Astrocyte of the cerebellum (primary cell): ENCODE measurements at regions not wholly inside any gene's neighbourhood (a gene's known extent, or its start where the extent isn't known, plus 50 kb on each side); places are given as distances from the start of the nearest gene placed in this dataset.
"Not testable (repeated sequence)": the region's sequence is repeated elsewhere in the genome, so short reads cannot be mapped to it uniquely, and the experiment has no call there.

Experiments used
- DNase-seq: peaks from one replicate; pipeline ENCODE4 v3.0.0-alpha.2; 2011; ENCODE audit warnings: low read depth
- H3K4me3 ChIP-seq: 2 replicates; pipeline ENCODE4 v1.5.1; 2011; ENCODE audit warnings: mild to moderate bottlenecking, low read depth, low read length, moderate library complexity
- CTCF ChIP-seq: IDR thresholded peaks from 2 replicates; pipeline ENCODE4 v1.5.1; 2012; ENCODE audit warnings: low read length, low read depth, moderate library complexity, mild to moderate bottlenecking; ENCODE audit errors: missing control alignments
- in situ Hi-C: cut with HindIII; loops from 2 replicates; pipeline ENCODE4 v1.10.0; 2017; ENCODE audit warnings: low sequenced_read_pairs

GRCh38 chr14:40336846-40337245 lies 904.6 kb upstream of the FBXO33 start:
- DNase-seq: no peak
- H3K4me3 ChIP-seq: no peak overlapping the region
- TF ChIP-seq CTCF: no peak
- in situ Hi-C loops: no loop called here

GRCh38 chr14:40326519-40326918 lies 894.3 kb upstream of the FBXO33 start:
- H3K4me3 ChIP-seq, DNase-seq, in situ Hi-C loops: not testable (repeated sequence)

- TF ChIP-seq CTCF: no peak
- in situ Hi-C loops: no loop called here
- no peak overlapping the region for H3K4me3 ChIP-seq
Observed at GRCh38 chr14:40318211-40318719, 886.0 kb upstream of the FBXO33 start.

GRCh38 chr14:40317690-40318089 lies 885.5 kb upstream of the FBXO33 start:
- in situ Hi-C loops: no loop called here
- no peak for DNase-seq
- H3K4me3 ChIP-seq: no peak overlapping the region
- no peak for TF ChIP-seq CTCF

More at GRCh38 chr14:40318211-40318719, 886.0 kb upstream of the FBXO33 start:
- DNase-seq: no peak

- no peak for DNase-seq
- in situ Hi-C loops: no loop called here
- no peak for TF ChIP-seq CTCF
- no peak overlapping the region for H3K4me3 ChIP-seq
Observed at GRCh38 chr14:40312296-40312695, 880.1 kb upstream of the FBXO33 start.

GRCh38 chr14:40309124-40309523 lies 876.9 kb upstream of the FBXO33 start:
- no peak overlapping the region for H3K4me3 ChIP-seq
- no peak for DNase-seq
- in situ Hi-C loops: no loop called here
- TF ChIP-seq CTCF: no peak

- H3K4me3 ChIP-seq: no peak overlapping the region
- DNase-seq: no peak
- TF ChIP-seq CTCF: no peak
- in situ Hi-C loops: no loop called here
Observed at GRCh38 chr14:40308240-40308639, 876.0 kb upstream of the FBXO33 start.
